ENCODE measurements at regions not wholly inside any gene's neighbourhood (a gene's known extent, or its start where the extent isn't known, plus 50 kb on each side); places are given as distances from the start of the nearest gene placed in this dataset.

GRCh38 chr5:74415695-74416102 lies 224.8 kb downstream of the ENC1 start:
- TF ChIP-seq MEF2A (IDR thresholded peaks at IDR 0.05; ENCODE audit: insufficient read depth, low read depth, low read length), result no peak
- no peak for TF ChIP-seq POLR2AphosphoS5 (IDR thresholded peaks at IDR 0.05; ENCODE audit: low read length)
- TF ChIP-seq ASH2L (IDR thresholded peaks at IDR 0.05; ENCODE audit: borderline replicate concordance, low read depth), result no peak
- no peak for TF ChIP-seq ZSCAN29 (IDR thresholded peaks at IDR 0.05)
- no peak for TF ChIP-seq CTCF (IDR thresholded peaks at IDR 0.05 in 2 of 3, conservative IDR thresholded peaks at IDR 0.05 in 1 of 3; ENCODE audit: control insufficient read depth in 2 of 3, extremely low read depth in 1 of 3, insufficient read depth in 1 of 3, low read depth in 3 of 3, low read length in 3 of 3)
- no peak for TF ChIP-seq IKZF1 (conservative IDR thresholded peaks at IDR 0.05)
- TF ChIP-seq CBX5 (IDR thresholded peaks at IDR 0.05; ENCODE audit: low read depth), result no peak
- TF ChIP-seq HDGF (IDR thresholded peaks at IDR 0.05), result no peak
- no peak for TF ChIP-seq USF2 (IDR thresholded peaks at IDR 0.05; ENCODE audit: borderline replicate concordance, low read depth, low read length)
- TF ChIP-seq MXI1 (IDR thresholded peaks at IDR 0.05; ENCODE audit: low read depth, low read length), result no peak
